ENCODE measurements at regions not wholly inside any gene's neighbourhood (a gene's known extent, or its start where the extent isn't known, plus 50 kb on each side); places are given as distances from the start of the nearest gene placed in this dataset.
"Not testable (repeated sequence)": the region's sequence is repeated elsewhere in the genome, so short reads cannot be mapped to it uniquely, and the experiment has no call there.

DNA sequence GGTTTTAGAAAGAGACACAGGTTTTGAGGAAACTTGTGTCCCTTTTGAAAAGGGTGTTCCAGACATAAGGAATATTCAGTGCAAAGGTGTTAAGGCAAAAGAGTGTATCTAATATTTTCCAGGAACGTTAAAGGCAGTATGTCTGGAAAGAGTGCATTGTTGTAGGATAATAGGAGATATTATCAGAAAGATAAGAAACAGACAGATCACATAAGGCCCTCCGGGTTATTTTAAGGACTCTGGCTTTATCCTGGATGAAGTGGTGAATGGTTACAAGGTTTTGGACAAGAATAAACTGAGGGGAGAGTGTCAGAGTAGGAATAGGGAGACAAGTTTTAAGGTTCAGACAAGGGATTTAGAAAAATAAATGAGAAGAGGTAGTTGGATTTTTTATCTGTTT lies 493.7 kb upstream of the GRM7 start:
- no peak for DNase-seq

DNA sequence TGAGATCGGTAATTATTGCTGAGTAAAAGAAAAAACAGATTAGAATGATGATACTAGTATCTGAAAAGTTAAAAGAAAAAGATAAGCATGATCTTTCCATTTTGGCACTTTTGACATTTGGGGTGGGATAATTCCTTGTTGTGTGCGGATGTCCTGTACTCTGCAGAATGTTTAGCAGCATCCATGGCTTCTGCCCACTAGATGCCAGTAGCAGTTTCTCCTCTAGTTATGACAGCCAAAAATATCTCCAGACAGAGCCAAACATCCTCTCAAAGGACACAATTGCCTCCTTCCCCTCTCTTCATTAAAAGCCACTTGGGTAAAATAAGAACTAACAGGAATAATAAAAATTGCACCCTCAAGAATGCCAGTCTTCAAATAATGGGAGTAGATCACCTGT lies 468.8 kb upstream of the GRM7 start:
- peak; percentile 3 for DNase-seq

DNA sequence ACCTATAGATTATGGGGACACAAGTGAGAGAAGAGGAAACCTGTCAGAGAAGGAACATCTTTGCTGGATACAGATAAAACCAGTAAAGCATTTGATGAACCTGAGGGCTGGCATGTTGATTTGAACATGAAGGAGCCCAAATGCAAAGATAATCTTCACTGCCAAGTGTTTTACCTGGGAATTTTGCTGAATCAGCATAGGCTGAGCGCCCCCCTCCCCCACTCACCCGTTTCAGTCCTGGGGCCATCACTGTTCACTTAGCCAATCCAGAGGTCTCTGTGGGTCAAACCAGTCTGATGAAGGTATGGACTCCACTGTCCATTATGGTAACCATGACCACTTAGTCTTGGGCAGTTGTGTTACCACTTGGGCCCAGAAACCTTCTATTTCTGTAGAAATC lies 466.0 kb upstream of the GRM7 start:
- DNase-seq, result no peak

DNA sequence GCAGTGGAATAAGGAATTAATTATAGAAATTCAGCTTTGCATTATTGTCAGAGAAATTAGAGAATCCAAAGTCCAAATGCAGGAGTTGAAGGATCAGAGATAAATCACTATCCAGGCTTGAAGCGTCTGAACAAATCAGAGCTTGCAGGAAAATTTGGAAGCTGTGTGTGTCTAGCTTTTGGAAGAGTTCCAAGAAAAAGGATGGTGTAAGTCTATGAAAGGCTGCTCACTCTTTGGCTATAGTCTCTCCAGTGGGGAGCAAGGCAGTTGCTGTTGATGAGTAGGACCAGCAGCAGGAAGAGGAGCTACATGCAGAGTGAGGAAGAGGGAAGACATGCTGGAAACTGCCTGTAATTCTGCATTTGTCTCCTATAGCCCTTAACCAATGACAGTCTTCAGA lies 464.3 kb upstream of the GRM7 start:
- DNase-seq, result peak; percentile 0

DNA sequence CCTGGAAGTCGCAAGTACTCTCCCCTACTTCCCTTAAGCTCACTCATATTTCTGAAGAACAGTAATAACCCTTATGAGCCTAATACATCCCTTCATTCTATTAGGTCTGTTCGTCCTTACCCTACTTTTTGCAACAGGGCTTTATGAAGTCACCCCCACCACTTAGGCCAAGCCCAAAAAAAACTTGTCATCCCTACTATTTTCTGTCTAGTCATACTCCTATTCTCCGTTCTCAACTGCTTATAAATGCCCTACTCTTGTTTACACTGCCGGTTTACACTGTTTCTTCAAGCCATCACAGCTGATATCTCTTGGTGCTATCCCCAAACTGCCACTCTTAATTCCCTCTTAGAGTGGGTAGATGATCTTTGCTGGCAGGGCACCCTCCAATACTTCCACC lies 458.2 kb upstream of the GRM7 start:
- not testable (repeated sequence) for DNase-seq

DNA sequence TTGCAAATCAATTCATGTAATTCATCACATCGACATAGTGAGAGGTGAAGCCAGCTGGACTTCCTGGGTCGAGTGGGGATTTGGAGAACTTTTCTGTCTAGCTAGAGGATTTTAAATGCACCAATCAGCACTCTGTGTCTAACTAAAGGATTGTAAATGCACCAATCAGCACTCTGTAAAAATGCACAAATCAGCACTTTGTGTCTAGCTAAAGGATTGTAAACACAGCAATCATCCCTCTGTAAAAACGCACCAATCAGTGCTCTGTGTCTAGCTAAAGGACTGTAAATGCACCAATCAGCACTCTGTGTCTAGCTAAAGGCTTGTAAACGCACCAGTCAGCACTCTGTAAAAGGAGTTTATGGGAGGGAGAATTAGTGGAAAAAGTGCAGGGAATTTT lies 454.0 kb upstream of the GRM7 start:
- not testable (repeated sequence) for DNase-seq

DNA sequence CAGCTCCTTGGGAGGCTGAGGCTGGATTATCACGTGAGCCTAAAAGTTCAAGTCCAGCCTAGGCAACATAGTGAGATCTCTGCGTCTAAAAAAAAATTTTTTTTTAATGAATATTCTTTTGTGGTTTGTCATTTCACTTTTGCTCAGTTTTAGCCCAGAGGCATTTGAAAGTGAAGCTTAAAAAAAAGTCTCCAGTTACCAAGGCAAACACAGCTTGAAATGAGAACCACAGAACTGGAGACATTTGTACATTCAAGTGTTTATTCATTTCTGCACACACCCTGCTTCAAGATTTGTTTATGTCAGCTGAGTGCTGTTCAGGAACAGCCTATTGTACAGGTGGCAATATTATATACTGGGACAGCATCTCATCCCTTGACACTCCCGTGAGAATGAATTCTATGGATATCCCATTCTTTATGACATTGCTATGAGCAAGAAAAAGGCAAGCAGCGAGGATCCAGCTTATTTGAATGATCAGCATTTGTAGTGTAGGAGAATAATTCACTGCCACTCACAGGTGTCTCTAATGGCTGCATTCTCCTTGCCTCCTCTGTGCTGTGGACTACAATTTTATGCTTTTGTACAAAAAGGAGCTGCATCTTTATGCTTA lies 444.8 kb upstream of the GRM7 start:
- DNase-seq, result peak; percentile 72

DNA sequence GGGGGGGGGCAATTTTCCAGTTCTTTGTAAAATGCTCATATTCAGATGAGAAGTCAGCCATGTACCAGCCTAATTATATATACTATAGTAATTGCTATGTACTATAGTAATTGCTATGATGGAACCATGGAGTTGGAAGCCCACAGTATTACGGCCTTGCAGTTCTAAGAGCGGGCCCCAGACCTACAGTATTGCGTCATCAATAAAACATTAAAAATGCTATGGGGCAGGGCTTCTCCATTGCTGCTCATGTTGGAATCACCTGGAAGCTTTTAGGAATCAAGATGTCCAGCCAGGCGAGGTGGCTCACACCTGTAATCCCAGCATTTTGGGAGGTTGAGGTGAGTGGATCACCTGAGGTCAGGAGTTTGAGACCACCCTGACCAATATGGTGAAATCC lies 443.7 kb upstream of the GRM7 start:
- DNase-seq, result no peak

DNA sequence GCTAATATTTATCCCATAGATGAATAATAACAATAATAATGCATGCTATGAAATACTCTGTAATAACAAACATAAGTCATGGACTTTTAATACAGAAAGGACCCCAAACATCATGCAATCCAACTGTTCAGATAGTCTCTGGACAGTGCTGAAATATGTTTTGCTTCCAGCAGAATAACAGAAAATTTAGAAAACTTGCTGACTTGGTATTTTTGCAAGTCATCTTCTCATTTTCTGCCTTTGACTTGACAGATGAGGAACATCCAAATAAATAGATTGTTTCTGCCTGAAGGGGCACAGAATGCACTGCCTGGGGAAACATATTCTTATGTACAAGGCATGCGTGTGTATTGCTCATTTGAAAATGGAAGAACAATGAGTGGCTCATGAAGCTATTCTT lies 442.4 kb upstream of the GRM7 start:
- DNase-seq, result no peak

DNA sequence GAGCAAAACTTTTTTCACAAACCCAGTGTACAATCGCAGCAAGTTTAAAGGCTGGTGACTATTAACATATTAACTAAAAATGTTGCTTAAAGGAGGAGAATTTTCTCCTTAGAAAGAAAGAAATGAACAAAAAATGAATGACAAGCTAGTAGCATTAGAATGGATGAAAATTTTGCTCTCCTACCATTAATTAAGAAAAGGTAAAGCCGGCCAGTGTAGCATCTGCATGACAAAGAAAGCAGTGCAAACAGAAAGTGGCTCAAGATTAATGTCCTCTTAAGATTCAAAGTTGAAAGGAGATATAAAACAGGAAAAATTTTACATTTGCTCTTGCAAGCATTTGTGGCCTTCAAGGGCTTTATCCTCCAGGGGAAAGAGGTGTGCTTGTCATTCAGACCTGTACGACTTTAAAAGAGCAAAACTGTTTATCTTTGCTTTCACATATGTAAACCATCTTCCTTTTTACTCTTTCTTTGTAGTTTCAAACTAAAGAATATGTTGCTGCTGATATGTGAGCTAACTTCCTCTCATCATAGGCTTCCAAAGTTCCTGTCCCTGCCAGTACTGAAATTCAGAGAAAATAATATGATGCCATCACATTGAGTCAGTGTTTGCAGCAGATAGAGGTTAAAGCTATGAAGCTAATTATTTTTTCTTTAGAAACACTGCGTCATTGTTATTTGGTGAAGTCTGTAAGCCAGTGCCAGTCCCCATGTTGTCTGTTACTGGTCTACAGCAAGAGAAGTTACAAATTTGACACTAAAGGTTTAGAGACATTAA lies 439.1 kb upstream of the GRM7 start:
- no peak for DNase-seq

DNA sequence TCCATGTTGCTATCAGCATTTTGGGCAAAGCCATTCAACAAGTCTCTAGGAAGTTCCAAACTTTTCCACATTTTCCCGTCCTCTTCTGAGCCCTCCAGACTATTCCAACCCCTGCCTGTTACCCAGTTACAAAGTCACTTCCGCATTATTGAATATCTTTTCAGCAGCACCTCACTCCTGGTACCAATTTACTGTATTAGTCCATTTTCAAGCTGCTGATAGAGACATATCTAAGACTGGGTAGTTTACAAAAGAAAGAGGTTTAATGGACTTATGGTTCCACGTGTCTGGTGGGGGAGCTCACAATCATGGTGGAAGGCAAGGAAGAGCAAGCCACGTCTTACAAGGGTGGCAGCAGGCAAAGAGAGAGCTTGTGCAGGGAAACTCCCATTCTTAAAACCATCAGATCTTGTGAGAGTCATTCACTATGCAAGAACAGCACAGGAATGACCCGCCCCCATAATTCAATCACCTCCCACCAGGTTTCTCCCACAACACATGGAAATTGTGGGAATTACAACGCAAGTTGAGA lies 435.6 kb upstream of the GRM7 start:
- DNase-seq, result no peak

DNA sequence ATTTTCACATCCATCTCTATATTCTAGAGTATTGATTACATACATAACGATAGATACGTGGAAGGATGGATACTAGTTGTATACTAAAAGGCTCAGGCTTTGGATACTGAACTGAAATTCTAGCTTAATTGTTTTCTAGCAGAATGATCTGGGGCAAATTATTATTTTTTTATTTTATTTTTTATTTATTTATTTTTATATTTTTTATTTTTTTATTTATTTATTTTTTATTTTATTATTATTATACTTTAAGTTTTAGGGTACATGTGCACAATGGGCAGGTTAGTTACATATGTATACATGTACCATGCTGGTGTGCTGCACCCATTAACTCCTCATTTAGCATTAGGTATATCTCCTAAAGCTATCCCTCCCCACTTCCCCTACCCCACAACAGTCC lies 432.6 kb upstream of the GRM7 start:
- not testable (repeated sequence) for DNase-seq

DNA sequence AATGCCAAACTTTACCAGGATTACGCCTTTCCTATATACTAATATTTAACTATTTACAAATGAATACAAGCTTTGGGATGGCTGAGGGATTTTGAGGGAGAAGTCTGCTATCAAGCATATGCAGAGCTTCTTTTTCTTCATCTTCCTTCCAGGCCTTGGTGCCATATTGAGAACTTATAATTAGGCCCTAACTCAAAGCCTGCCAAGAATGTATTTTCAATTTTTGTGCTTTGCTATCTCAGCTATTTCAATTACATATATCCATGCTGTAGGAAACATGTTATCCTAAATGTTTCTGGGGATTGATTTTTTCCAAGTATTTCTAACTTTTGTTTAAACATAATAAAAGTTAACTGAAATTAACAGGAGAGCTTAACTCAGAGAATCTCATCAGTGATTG lies 425.0 kb upstream of the GRM7 start:
- DNase-seq, result no peak

DNA sequence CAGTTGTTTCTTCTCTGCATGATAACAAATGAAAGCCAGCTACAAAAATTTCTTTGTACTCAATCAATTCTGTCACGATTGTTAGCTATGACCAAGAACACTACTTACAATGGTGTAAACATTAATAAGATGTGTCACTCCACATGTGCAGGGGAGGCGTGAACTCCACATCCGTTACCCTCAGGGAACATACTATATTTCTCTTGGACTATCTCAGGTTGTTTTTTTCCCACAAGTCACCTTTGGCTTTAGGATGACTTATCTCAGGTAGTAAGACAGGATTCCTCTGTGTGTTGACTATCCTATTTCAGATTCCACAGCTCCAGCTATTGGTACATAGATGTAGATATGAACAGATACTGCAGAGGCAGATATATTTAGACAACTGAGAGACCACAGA lies 423.3 kb upstream of the GRM7 start:
- no peak for DNase-seq

DNA sequence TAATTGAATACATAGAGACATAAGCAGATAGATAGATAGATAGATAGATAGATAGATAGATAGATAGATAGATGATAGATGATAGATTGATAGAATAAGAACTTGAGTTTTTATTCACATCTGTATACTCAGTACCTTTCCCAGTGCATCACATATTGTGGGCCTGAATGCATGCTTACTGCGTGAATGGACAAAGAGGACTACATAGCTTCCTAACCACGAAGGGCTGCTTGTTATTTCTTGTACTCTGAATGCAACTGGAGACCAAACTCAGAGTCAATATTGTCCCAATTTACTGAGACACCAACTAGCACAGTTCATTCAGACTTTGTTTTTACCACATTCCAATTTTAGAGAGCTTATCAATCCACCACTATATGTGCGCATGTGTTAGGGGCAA lies 422.9 kb upstream of the GRM7 start:
- no peak for DNase-seq

DNA sequence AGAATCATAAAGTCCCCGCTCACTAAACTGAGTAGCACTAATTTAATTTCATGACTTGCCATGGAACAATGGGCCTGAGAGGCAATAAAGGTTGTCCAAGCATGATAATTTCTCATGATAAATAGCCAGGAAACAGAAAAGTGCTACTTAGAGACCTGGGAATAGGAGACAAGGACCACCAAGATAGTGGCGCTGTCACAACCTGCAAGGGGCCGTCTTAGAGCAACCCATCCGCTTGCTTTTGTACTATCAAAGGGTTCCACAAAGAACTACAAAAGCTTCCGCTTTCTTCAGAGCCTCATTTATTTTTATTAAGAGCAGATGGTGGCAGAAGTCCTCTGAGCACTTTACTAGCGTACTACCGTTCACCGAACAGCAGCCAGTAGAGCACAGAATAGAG lies 421.7 kb upstream of the GRM7 start:
- DNase-seq, result no peak

DNA sequence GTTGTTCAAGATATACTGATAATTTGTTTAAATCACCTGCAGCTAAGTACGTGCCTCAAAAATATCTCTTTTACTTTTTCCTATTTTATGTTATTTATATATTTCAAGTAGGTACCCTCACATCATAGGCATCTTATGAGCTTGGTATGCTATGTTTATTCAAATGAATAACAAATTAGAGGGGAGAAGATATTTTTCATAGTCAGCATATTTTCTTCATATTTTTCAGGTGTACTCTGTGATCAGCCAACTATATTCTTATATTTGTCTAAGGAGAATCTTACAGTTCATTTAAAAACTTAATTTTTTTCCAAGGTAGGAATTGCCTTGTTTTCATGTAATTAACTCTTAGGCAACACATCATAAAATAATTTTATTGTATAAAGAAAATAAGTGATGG lies 421.1 kb upstream of the GRM7 start:
- DNase-seq, result no peak

DNA sequence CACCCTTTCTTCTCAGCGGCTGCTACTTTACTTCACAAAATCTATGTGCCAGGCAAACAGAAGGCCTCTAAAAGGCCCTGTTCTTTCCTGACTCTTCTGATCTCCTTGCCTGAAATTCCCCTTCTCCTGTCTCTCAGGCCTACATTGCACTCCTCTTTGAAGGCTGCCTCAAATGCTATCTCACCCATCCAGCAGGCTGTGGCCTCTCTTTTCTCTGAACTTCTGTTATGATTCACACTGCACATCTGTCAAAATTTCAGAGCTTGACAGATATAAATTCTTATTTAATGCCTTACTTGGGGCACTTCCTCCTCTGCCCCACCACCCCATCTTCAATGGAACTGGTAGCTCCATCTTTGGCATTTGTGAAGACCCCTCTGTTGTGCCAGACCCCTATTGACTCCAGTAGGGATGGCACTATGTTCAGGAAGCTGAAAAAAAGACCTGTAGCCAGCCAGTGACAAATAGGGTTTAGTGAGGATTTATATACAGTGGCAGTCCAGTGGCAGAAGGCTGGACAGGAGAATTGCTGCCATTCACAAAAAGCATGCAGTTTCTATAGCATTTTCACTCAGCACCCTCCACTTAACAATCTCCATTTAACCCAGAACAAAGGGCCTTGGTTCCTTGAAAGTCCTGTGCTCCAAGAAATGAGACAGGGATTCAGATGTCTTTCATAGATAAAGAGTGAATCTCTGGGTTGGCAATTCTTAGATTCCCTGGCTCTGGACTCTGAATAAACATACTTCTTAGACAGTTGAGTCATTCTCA lies 415.8 kb upstream of the GRM7 start:
- DNase-seq, result no peak

DNA sequence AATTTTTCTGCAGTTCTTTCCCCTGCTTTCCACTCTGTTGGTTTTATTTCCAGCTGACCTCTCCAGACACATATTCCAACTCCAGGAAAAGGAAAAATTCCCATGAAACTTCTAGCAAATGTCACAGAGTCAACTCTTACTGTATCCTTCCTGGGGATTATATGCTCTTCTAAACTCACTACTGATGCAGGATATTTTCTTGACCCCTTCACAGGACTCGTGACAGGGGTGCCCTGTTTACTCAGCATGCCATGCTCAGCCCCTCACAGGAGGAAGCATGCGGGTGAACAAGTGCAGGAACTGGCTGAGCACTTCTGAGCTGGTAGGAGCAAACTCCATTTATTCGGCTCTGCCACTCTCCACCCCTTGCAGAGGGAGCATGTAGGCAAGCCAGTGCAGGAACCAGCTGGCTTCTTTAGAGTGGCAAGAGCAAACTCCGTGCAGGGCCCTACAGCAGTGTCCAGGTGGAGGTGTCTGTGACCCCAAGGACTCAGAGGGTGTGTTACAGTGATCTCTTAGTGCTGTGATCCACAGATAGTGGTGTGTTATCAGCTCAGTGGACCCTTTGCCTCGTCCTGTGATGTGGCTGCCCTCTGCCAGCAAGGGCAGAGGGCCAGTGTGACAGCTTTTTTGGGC lies 413.6 kb upstream of the GRM7 start:
- DNase-seq, result no peak

DNA sequence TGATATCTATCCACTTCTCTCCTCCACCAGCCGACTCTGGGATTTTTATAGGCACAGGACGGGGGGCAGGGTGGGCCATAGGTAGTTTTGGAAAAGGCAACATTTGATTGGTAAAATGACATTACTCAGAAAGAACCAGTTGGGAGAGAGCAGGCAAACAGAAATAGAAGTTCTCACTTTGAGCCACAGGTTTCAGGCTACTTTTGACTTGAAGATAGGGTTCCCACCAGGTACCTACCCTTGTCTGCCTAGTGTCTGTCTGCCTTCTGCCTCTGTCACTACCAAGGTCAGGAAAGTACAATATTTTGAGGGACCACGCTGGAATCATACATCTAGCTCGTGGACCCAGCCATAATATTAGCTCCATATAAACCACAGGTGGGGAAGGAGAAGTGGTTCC lies 412.9 kb upstream of the GRM7 start:
- no peak for DNase-seq

DNA sequence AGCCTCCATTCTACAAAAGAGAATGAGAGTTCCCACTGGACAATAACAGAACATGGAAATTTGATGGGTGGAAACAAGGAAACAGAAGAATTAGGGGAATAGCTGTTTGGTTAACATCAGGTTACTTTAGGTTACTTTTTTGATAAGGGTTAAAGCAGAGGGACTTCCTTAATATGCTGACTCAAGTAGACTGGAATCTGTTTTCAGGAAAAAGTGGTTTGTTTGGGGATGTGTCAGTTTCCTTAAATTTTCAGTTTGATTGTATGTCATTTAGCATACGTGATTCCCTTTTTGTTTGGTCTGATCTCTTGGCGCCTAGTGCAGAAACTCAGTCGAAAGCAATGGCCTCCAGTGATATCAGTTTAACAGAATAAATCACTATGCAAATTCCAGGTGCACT lies 411.8 kb upstream of the GRM7 start:
- no peak for DNase-seq

DNA sequence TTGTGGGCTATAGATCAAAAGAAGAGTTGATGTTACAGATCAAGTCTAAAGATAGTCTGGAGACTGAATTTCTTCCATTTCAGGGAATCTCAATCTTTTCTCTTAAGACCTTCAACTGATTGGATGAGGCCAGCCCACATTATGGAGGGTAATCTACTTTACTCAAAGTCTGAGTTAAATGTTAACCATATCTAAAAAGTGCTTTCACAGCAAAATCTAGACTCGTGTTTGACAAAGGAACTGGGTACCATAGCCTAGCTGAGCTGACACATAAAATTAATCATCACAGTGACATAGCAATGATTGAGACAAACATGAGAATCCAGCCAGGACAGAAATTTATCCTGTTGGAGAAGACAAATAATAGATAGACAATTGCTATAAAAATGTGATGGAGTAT lies 407.9 kb upstream of the GRM7 start:
- DNase-seq, result no peak

DNA sequence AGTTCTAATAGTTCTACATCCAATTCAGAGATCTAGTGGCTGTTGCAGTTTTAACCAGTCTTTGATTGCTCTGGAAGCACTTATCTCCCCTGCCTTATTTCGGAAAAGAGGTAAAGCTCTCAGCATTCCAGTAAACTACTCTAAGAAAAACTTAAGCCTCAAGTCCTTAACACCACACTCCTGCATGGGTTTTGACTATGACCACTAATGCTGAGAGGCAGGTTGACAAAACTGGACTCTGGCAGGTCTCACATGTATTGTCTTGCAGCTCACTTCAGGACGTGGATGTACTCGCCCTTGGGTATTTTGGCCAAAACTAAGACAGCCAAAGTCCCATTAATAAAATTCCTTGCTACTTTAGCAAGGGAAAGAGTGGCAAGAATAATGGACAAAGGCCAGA lies 405.9 kb upstream of the GRM7 start:
- DNase-seq, result no peak

DNA sequence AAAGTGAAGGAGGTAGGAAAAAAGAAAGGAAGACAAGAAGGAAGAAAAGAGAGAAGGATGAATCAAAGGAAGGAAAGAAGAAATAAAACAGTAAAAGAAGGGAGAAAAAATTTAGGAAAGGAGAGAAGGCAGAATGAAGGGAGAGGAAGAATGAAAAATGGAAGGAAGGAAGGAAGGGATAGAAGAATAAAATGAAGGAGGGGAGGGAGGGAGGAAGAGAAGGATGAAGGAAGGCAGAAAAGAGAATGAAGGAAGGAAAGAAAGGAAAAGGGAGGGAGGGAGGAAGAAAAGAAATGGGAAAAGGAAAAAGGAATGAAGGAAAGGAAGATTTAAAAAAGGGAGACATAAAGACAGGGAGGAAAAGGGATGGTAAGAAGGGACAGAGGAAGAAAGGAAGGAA lies 393.7 kb upstream of the GRM7 start:
- DNase-seq, result no peak
